ENCODE measurements at regions not wholly inside any gene's neighbourhood (a gene's known extent, or its start where the extent isn't known, plus 50 kb on each side); places are given as distances from the start of the nearest gene placed in this dataset.

- no peak for ATAC-seq
Measured at GRCh38 chr6:43970068-43970912, 157.0 kb downstream of the MRPL14 start.

GRCh38 chr6:43969158-43969981 lies 157.9 kb downstream of the MRPL14 start:
- no peak for ATAC-seq
- no peak for TF ChIP-seq ZNF565 (CRISPR knock-in tag; conservative IDR thresholded peaks at IDR 0.05; ENCODE audit: low read depth)
- no peak for TF ChIP-seq TSHZ2 (CRISPR knock-in tag; IDR thresholded peaks at IDR 0.05)
- no peak for TF ChIP-seq ESRRG (CRISPR knock-in tag; IDR thresholded peaks at IDR 0.05)
- no peak for TF ChIP-seq ISL1 (CRISPR knock-in tag; IDR thresholded peaks at IDR 0.05)
- TF ChIP-seq PPARA (CRISPR knock-in tag; IDR thresholded peaks at IDR 0.05; ENCODE audit: borderline replicate concordance): no peak
- TF ChIP-seq ZNF70 (CRISPR knock-in tag; IDR thresholded peaks at IDR 0.05): no peak
- TF ChIP-seq ZFP3 (CRISPR knock-in tag; IDR thresholded peaks at IDR 0.05): no peak
- no peak for TF ChIP-seq TOX (CRISPR knock-in tag; IDR thresholded peaks at IDR 0.05; ENCODE audit: borderline replicate concordance)
- TF ChIP-seq RARB (CRISPR knock-in tag; IDR thresholded peaks at IDR 0.05): no peak

More at GRCh38 chr6:43970068-43970912, 157.0 kb downstream of the MRPL14 start:
- no peak for TF ChIP-seq ZFP30 (CRISPR knock-in tag; IDR thresholded peaks at IDR 0.05)
- no peak for TF ChIP-seq ZNF70 (CRISPR knock-in tag; IDR thresholded peaks at IDR 0.05)
- TF ChIP-seq ZNF8 (CRISPR knock-in tag; IDR thresholded peaks at IDR 0.05): no peak
- TF ChIP-seq CSRNP3 (CRISPR knock-in tag; IDR thresholded peaks at IDR 0.05): no peak
- no peak for TF ChIP-seq ZFP3 (CRISPR knock-in tag; IDR thresholded peaks at IDR 0.05)
- TF ChIP-seq ISL1 (CRISPR knock-in tag; IDR thresholded peaks at IDR 0.05): no peak
- no peak for TF ChIP-seq TCF4 (CRISPR knock-in tag; IDR thresholded peaks at IDR 0.05; ENCODE audit: borderline replicate concordance)
- TF ChIP-seq OSR1 (CRISPR knock-in tag; IDR thresholded peaks at IDR 0.05): no peak
- no peak for TF ChIP-seq POU6F1 (CRISPR knock-in tag; IDR thresholded peaks at IDR 0.05; ENCODE audit: borderline replicate concordance, low read depth)
- TF ChIP-seq ZC3H10 (CRISPR knock-in tag; IDR thresholded peaks at IDR 0.05): no peak
- no peak for TF ChIP-seq CSDC2 (CRISPR knock-in tag; IDR thresholded peaks at IDR 0.05)
- TF ChIP-seq PPARA (CRISPR knock-in tag; IDR thresholded peaks at IDR 0.05; ENCODE audit: borderline replicate concordance): no peak
- TF ChIP-seq TOX (CRISPR knock-in tag; IDR thresholded peaks at IDR 0.05; ENCODE audit: borderline replicate concordance): no peak
- no peak for TF ChIP-seq TSHZ2 (CRISPR knock-in tag; IDR thresholded peaks at IDR 0.05)
- TF ChIP-seq PATZ1 (CRISPR knock-in tag; IDR thresholded peaks at IDR 0.05; ENCODE audit: borderline replicate concordance): no peak
- no peak for TF ChIP-seq ARNTL (CRISPR knock-in tag; IDR thresholded peaks at IDR 0.05; ENCODE audit: borderline replicate concordance, low read depth)
- TF ChIP-seq GLIS3 (CRISPR knock-in tag; IDR thresholded peaks at IDR 0.05): no peak
